ENCODE measurements at regions not wholly inside any gene's neighbourhood (a gene's known extent, or its start where the extent isn't known, plus 50 kb on each side); places are given as distances from the start of the nearest gene placed in this dataset.

DNA sequence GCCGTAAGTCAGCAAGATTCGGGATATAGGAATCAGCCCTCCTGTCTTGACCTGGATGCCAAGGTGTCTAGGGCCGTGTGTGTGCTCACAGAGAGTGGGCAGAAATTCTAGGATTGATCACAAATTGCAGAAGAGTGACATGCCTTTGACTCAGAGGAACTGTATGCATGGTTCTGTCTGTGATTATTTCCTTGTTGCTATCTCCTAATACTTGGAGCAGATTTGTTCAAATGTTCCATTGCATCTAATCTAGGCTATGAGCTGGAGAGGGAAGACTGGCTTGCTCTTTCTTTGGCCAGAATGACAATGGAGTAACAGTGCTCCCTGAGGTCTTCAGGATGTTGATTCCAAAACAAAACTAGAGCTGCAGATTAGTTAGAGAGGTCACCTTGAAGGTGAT lies 115.0 kb downstream of the EN1 start:
- no peak for TF ChIP-seq FOXJ3 (CRISPR knock-in tag; IDR thresholded peaks at IDR 0.05)
- no peak for TF ChIP-seq ELF1 (IDR thresholded peaks at IDR 0.05)
- no peak for TF ChIP-seq GATA2 (CRISPR knock-in tag; IDR thresholded peaks at IDR 0.05)
- no peak for TF ChIP-seq MEF2A (IDR thresholded peaks at IDR 0.05; ENCODE audit: borderline replicate concordance, low read depth)
- TF ChIP-seq, protein P1, sequence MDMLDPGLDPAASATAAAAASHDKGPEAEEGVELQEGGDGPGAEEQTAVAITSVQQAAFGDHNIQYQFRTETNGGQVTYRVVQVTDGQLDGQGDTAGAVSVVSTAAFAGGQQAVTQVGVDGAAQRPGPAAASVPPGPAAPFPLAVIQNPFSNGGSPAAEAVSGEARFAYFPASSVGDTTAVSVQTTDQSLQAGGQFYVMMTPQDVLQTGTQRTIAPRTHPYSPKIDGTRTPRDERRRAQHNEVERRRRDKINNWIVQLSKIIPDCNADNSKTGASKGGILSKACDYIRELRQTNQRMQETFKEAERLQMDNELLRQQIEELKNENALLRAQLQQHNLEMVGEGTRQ (IDR thresholded peaks at IDR 0.05; ENCODE audit: borderline replicate concordance, low read depth, low read length), result no peak
- TF ChIP-seq, protein P2, sequence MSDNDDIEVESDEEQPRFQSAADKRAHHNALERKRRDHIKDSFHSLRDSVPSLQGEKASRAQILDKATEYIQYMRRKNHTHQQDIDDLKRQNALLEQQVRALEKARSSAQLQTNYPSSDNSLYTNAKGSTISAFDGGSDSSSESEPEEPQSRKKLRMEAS (IDR thresholded peaks at IDR 0.05; ENCODE audit: low read depth), result no peak
- Histone ChIP-seq H3K79me2 (ENCODE audit: insufficient read depth) (no peaks in the 10 kb centered on the region), H3K27me3 (ENCODE audit: insufficient read depth) (no peaks in the 10 kb centered on the region), H2AFZ (ENCODE audit: low read depth) (no peak overlapping the region), H3F3A (replicated peaks; ENCODE audit: insufficient read depth) (no peaks in the 10 kb centered on the region), H3K4me1 (ENCODE audit: control insufficient read depth in 1 of 2, insufficient read depth in 2 of 2, low read depth in 1 of 2, low read length in 1 of 2) (no peaks in the 10 kb centered on the region), H4K20me1 (ENCODE audit: insufficient read depth) (no peaks in the 10 kb centered on the region), H3K9me2 (no peaks in the 10 kb centered on the region), H3K4me2 (no peak overlapping the region), H3K9me3 (no peaks in the 10 kb centered on the region), H3K4me3 (ENCODE audit: low read depth in 2 of 2, low read length in 1 of 2) (no peak overlapping the region), H3K27ac (ENCODE audit: low read depth in 2 of 2, low read length in 1 of 2) (no peak overlapping the region), H3K9ac (no peak overlapping the region), H3K36me3 (replicated peaks in 1 of 2; ENCODE audit: control insufficient read depth in 1 of 2, insufficient read depth in 2 of 2, low read length in 1 of 2) (no peaks in the 10 kb centered on the region)
- WGBS (ENCODE audit: low lambda C conversion rate), result 46% methylated on average over 3 of the region's 3 CpGs
- ChIA-PET CTCF (interaction anchor here (0.6 kb wide), 1 partner anchor 292 kb away, joined by 3 read pairs; no protein-coding TSS in a partner anchor), POLR2A (no interaction called here)
- DNase-seq, result no peak

DNA sequence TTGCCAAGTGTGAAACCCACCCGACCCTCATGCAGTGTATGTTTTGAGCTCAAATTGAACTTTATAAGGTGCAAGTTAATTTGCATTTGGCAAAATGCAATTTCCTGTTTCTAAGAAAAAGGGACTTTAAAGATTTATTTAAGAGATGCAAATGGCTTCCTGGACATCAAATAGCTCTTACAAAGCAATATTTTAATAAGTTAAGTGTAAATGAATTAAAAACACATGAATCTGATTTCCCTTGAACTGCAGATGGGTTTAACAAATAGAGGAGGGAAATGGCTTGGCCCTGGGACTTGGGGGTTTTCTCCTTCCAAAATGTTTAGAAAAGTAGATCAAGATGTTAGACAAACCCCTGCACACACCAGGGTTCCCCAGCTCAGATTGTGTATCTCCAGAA lies 116.0 kb downstream of the EN1 start:
- Histone ChIP-seq H3K36me3 (replicated peaks in 1 of 2; ENCODE audit: control insufficient read depth in 1 of 2, insufficient read depth in 2 of 2, low read length in 1 of 2) (no peaks in the 10 kb centered on the region), H3K79me2 (ENCODE audit: insufficient read depth) (no peaks in the 10 kb centered on the region)

More for the DNA sequence above, 116.0 kb downstream of the EN1 start:
- Histone ChIP-seq H2AFZ (ENCODE audit: low read depth) (no peak overlapping the region), H3K27me3 (ENCODE audit: insufficient read depth) (no peaks in the 10 kb centered on the region), H4K20me1 (ENCODE audit: insufficient read depth) (no peaks in the 10 kb centered on the region), H3K27ac (ENCODE audit: low read depth in 2 of 2, low read length in 1 of 2) (no peak overlapping the region), H3K4me3 (ENCODE audit: low read depth in 2 of 2, low read length in 1 of 2) (no peak overlapping the region), H3K9me2 (no peaks in the 10 kb centered on the region), H3K9me3 (no peaks in the 10 kb centered on the region), H3F3A (replicated peaks; ENCODE audit: insufficient read depth) (no peaks in the 10 kb centered on the region), H3K9ac (no peak overlapping the region), H3K4me2 (no peak overlapping the region), H3K4me1 (ENCODE audit: control insufficient read depth in 1 of 2, insufficient read depth in 2 of 2, low read depth in 1 of 2, low read length in 1 of 2) (no peaks in the 10 kb centered on the region)
- POLR2A ChIA-PET, result no interaction called here
- DNase-seq, result no peak
- CTCF ChIA-PET, result no interaction called here
- WGBS (ENCODE audit: low lambda C conversion rate), result 6% methylated on average over 1 of the region's 1 CpG
- no peak for TF ChIP-seq GATA2 (CRISPR knock-in tag; IDR thresholded peaks at IDR 0.05)
- no peak for TF ChIP-seq NFIC (IDR thresholded peaks at IDR 0.05; ENCODE audit: borderline replicate concordance)
- no peak for TF ChIP-seq RCOR1 (IDR thresholded peaks at IDR 0.05; ENCODE audit: low read length)
- TF ChIP-seq MEF2A (IDR thresholded peaks at IDR 0.05; ENCODE audit: borderline replicate concordance, low read depth), result no peak
- TF ChIP-seq SIN3A (IDR thresholded peaks at IDR 0.05; ENCODE audit: borderline replicate concordance, low read depth, low read length), result no peak
- no peak for TF ChIP-seq TAF1 (IDR thresholded peaks at IDR 0.05; ENCODE audit: borderline replicate concordance, low read depth, low read length)
- no peak for TF ChIP-seq RXRA (IDR thresholded peaks at IDR 0.05; ENCODE audit: borderline replicate concordance, low read depth)
- TF ChIP-seq, protein P3, sequence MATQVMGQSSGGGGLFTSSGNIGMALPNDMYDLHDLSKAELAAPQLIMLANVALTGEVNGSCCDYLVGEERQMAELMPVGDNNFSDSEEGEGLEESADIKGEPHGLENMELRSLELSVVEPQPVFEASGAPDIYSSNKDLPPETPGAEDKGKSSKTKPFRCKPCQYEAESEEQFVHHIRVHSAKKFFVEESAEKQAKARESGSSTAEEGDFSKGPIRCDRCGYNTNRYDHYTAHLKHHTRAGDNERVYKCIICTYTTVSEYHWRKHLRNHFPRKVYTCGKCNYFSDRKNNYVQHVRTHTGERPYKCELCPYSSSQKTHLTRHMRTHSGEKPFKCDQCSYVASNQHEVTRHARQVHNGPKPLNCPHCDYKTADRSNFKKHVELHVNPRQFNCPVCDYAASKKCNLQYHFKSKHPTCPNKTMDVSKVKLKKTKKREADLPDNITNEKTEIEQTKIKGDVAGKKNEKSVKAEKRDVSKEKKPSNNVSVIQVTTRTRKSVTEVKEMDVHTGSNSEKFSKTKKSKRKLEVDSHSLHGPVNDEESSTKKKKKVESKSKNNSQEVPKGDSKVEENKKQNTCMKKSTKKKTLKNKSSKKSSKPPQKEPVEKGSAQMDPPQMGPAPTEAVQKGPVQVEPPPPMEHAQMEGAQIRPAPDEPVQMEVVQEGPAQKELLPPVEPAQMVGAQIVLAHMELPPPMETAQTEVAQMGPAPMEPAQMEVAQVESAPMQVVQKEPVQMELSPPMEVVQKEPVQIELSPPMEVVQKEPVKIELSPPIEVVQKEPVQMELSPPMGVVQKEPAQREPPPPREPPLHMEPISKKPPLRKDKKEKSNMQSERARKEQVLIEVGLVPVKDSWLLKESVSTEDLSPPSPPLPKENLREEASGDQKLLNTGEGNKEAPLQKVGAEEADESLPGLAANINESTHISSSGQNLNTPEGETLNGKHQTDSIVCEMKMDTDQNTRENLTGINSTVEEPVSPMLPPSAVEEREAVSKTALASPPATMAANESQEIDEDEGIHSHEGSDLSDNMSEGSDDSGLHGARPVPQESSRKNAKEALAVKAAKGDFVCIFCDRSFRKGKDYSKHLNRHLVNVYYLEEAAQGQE (IDR thresholded peaks at IDR 0.05; ENCODE audit: low read depth, low read length), result no peak
- TF ChIP-seq, protein P4, sequence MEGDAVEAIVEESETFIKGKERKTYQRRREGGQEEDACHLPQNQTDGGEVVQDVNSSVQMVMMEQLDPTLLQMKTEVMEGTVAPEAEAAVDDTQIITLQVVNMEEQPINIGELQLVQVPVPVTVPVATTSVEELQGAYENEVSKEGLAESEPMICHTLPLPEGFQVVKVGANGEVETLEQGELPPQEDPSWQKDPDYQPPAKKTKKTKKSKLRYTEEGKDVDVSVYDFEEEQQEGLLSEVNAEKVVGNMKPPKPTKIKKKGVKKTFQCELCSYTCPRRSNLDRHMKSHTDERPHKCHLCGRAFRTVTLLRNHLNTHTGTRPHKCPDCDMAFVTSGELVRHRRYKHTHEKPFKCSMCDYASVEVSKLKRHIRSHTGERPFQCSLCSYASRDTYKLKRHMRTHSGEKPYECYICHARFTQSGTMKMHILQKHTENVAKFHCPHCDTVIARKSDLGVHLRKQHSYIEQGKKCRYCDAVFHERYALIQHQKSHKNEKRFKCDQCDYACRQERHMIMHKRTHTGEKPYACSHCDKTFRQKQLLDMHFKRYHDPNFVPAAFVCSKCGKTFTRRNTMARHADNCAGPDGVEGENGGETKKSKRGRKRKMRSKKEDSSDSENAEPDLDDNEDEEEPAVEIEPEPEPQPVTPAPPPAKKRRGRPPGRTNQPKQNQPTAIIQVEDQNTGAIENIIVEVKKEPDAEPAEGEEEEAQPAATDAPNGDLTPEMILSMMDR (IDR thresholded peaks at IDR 0.05), result no peak
- TF ChIP-seq MXI1 (IDR thresholded peaks at IDR 0.05; ENCODE audit: low read depth, low read length), result no peak
- no peak for TF ChIP-seq RFX5 (IDR thresholded peaks at IDR 0.05; ENCODE audit: low read length)
- TF ChIP-seq, protein P1 (IDR thresholded peaks at IDR 0.05; ENCODE audit: borderline replicate concordance, low read depth, low read length), result no peak
